ENCODE measurements at regions not wholly inside any gene's neighbourhood (a gene's known extent, or its start where the extent isn't known, plus 50 kb on each side); places are given as distances from the start of the nearest gene placed in this dataset.

GRCh38 chr1:34645919-34646318 lies 108.9 kb upstream of the GJB5 start:
- TF ChIP-seq, protein P1, sequence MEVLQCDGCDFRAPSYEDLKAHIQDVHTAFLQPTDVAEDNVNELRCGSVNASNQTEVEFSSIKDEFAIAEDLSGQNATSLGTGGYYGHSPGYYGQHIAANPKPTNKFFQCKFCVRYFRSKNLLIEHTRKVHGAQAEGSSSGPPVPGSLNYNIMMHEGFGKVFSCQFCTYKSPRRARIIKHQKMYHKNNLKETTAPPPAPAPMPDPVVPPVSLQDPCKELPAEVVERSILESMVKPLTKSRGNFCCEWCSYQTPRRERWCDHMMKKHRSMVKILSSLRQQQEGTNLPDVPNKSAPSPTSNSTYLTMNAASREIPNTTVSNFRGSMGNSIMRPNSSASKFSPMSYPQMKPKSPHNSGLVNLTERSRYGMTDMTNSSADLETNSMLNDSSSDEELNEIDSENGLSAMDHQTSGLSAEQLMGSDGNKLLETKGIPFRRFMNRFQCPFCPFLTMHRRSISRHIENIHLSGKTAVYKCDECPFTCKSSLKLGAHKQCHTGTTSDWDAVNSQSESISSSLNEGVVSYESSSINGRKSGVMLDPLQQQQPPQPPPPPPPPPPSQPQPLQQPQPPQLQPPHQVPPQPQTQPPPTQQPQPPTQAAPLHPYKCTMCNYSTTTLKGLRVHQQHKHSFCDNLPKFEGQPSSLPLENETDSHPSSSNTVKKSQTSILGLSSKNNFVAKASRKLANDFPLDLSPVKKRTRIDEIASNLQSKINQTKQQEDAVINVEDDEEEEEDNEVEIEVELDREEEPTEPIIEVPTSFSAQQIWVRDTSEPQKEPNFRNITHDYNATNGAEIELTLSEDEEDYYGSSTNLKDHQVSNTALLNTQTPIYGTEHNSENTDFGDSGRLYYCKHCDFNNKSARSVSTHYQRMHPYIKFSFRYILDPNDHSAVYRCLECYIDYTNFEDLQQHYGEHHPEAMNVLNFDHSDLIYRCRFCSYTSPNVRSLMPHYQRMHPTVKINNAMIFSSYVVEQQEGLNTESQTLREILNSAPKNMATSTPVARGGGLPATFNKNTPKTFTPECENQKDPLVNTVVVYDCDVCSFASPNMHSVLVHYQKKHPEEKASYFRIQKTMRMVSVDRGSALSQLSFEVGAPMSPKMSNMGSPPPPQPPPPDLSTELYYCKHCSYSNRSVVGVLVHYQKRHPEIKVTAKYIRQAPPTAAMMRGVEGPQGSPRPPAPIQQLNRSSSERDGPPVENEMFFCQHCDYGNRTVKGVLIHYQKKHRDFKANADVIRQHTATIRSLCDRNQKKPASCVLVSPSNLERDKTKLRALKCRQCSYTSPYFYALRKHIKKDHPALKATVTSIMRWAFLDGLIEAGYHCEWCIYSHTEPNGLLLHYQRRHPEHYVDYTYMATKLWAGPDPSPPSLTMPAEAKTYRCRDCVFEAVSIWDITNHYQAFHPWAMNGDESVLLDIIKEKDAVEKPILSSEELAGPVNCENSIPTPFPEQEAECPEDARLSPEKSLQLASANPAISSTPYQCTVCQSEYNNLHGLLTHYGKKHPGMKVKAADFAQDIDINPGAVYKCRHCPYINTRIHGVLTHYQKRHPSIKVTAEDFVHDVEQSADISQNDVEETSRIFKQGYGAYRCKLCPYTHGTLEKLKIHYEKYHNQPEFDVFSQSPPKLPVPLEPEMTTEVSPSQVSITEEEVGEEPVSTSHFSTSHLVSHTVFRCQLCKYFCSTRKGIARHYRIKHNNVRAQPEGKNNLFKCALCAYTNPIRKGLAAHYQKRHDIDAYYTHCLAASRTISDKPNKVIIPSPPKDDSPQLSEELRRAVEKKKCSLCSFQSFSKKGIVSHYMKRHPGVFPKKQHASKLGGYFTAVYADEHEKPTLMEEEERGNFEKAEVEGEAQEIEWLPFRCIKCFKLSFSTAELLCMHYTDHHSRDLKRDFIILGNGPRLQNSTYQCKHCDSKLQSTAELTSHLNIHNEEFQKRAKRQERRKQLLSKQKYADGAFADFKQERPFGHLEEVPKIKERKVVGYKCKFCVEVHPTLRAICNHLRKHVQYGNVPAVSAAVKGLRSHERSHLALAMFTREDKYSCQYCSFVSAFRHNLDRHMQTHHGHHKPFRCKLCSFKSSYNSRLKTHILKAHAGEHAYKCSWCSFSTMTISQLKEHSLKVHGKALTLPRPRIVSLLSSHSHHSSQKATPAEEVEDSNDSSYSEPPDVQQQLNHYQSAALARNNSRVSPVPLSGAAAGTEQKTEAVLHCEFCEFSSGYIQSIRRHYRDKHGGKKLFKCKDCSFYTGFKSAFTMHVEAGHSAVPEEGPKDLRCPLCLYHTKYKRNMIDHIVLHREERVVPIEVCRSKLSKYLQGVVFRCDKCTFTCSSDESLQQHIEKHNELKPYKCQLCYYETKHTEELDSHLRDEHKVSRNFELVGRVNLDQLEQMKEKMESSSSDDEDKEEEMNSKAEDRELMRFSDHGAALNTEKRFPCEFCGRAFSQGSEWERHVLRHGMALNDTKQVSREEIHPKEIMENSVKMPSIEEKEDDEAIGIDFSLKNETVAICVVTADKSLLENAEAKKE (CRISPR knock-in tag; IDR thresholded peaks at IDR 0.05): no peak
- TF ChIP-seq POLR2AphosphoS5 (IDR thresholded peaks at IDR 0.05; ENCODE audit: low read depth): no peak
- TF ChIP-seq, protein P2, sequence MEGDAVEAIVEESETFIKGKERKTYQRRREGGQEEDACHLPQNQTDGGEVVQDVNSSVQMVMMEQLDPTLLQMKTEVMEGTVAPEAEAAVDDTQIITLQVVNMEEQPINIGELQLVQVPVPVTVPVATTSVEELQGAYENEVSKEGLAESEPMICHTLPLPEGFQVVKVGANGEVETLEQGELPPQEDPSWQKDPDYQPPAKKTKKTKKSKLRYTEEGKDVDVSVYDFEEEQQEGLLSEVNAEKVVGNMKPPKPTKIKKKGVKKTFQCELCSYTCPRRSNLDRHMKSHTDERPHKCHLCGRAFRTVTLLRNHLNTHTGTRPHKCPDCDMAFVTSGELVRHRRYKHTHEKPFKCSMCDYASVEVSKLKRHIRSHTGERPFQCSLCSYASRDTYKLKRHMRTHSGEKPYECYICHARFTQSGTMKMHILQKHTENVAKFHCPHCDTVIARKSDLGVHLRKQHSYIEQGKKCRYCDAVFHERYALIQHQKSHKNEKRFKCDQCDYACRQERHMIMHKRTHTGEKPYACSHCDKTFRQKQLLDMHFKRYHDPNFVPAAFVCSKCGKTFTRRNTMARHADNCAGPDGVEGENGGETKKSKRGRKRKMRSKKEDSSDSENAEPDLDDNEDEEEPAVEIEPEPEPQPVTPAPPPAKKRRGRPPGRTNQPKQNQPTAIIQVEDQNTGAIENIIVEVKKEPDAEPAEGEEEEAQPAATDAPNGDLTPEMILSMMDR (conservative IDR thresholded peaks at IDR 0.05; ENCODE audit: low read depth in 2 of 2): peak in 1 of 2 experiments; percentile 20; a peak in 1 of 4 replicates

Measured in GM23338 (cell line).